RWPE1 (cell line): ENCODE measurements at regions not wholly inside any gene's neighbourhood (a gene's known extent, or its start where the extent isn't known, plus 50 kb on each side); places are given as distances from the start of the nearest gene placed in this dataset.

Experiments
- CTCF ChIA-PET: fragments of 350-600 bp; sonication (Branson Sonifier 250); formaldehyde crosslinking; extraction: SDS; loops from one replicate; lab custom pipeline; 2021; lab: Yijun Ruan, JAX
- POLR2A ChIA-PET: fragments of 400-600 bp; formaldehyde crosslinking; extraction: SDS; loops from one replicate; lab custom pipeline; 2020; ENCODE audit warnings: antibody characterized with exemption; ENCODE audit not compliant: low non-redundant PET; lab: Yijun Ruan, JAX
- DNase-seq: peaks from one replicate; pipeline ENCODE4 v3.0.0; 2012; ENCODE audit warnings: low spot score
- H3K27ac ChIP-seq: fragments of 450-650 bp; 2 replicates; pipeline ENCODE4 v1.5.1; 2017
- TF ChIP-seq, protein P1 (sequence below): fragments of 450-650 bp; conservative IDR thresholded peaks from 2 replicates; pipeline ENCODE4 v1.5.1; 2017; ENCODE audit warnings: low read depth, mild to moderate bottlenecking

DNA sequence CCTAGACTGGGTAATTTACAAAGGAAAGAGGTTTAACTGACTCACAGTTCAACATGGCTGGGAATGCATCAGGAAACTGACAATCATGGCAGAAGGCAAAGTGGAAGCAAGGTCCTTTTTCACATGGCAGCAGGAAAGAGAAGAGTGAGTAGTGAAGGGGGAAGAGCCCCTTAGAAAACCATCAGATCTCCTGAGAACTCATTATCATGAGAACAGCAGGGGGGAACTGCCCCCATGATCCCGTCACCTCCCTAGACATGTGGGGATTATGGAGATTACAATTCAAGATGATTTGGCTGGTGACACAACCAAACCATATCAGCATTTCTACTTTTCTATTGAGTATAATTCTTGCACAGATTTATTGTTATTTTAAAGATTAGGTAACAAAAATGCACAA is 822.1 kb upstream of the FLRT2 start:
- DNase-seq, result no peak
- no peak overlapping the region for H3K27ac ChIP-seq
- POLR2A ChIA-PET, result no interaction called here
- TF ChIP-seq, protein P1, sequence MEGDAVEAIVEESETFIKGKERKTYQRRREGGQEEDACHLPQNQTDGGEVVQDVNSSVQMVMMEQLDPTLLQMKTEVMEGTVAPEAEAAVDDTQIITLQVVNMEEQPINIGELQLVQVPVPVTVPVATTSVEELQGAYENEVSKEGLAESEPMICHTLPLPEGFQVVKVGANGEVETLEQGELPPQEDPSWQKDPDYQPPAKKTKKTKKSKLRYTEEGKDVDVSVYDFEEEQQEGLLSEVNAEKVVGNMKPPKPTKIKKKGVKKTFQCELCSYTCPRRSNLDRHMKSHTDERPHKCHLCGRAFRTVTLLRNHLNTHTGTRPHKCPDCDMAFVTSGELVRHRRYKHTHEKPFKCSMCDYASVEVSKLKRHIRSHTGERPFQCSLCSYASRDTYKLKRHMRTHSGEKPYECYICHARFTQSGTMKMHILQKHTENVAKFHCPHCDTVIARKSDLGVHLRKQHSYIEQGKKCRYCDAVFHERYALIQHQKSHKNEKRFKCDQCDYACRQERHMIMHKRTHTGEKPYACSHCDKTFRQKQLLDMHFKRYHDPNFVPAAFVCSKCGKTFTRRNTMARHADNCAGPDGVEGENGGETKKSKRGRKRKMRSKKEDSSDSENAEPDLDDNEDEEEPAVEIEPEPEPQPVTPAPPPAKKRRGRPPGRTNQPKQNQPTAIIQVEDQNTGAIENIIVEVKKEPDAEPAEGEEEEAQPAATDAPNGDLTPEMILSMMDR, result no peak
- CTCF ChIA-PET, result no interaction called here

DNA sequence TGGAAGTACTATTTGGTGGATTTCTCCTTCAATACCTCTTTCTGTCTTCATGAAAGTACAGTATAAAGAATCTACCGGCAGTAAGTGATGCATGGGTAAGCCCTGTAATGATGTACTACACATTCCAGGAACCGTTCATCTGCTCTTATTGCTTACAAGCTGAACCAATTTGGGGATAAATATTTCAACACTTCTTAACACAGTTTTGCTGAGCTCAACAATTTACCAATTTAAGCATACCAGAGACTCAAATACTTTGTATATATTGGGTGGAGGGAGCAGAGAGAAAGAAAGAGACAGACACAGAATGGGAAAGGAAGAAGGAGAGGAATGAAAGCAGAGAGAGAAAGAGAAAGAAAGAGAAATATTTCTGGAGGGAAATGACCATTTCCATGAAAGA is 821.1 kb upstream of the FLRT2 start:
- ChIA-PET POLR2A (no interaction called here), CTCF (no interaction called here)
- TF ChIP-seq, protein P1, result no peak
- H3K27ac ChIP-seq, result no peak overlapping the region
- DNase-seq, result no peak

DNA sequence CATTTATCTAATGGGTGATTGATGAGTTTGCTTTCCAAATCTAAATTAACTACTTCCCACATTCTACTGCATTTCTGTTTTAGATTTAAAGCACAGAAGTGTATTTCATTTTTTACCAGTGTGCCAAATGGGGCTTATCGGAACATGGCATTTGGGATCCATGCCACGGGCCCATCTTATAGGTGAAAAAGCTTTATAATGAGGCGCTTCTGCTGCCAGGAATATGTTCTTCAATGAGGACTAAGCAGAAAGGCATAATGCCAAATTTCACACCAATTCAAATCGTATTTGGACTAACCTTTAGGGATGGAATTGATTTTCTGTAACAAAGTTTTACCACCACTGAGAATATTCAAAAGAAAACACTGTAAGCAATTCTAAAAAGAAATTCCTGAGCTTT is 803.5 kb upstream of the FLRT2 start:
- CTCF ChIA-PET, result no interaction called here

DNA sequence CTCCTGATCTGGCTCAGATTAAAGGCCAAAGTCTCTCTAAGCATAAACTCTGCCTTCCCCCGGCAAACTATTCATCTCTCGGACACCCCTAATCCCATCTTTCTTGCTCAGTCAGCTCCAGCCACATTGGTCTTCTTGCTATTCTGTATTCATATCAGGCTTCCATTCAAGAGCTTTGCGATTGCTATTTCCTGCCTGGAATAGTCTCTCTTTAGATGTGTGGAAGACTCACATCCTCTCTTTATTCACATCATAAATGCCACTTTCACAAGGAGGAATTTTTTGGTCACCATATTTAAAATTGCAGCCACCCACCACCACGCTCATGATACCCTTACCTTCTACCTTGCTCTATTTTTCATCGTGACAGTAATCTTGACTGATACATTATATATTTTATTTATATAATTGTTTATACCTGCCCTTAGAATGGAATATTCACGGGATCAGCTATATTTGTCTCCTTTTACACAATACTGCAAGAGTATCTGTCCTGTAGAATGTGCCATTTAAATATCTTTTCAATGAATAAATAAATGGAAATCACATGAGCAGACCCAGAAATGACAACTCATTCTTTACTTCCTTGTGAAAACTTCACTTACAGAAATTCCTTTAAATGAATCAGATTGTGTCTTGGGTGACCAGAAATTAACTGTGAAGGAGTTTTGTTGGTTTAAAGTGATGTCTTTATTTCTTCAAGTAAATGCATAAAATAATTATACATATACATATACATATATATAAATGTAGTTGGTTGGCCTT is 780.6 kb upstream of the FLRT2 start:
- TF ChIP-seq, protein P1, result no peak
- no peak for DNase-seq
- ChIA-PET POLR2A (no interaction called here), CTCF (no interaction called here)
- no peak overlapping the region for H3K27ac ChIP-seq

More for the DNA sequence above, 803.5 kb upstream of the FLRT2 start:
- POLR2A ChIA-PET, result interaction anchor here (0.6 kb wide), 1 partner anchor 69 kb away, joined by 6 read pairs; no protein-coding TSS in a partner anchor
- no peak overlapping the region for H3K27ac ChIP-seq
- DNase-seq, result no peak
- TF ChIP-seq, protein P1, result no peak

DNA sequence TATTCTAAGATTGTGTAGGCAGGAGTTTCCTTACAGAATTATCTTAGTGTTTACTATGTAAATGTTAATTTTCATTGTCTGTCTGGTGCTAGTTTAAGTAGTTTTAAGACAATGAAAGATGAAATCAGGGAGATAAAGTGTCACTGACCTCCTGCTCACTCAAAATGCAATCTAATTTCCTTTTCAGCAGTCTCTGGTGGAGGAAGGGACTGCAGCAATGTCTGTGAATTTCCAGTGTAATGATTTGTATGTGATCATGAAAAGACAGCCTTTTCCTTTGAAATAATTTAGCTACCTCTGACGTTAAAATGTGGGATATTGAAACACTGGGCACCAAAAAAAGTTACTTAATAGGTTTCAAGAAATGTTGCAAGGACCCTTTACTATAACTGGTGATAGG is 779.7 kb upstream of the FLRT2 start:
- TF ChIP-seq, protein P1, result no peak
- ChIA-PET POLR2A (no interaction called here), CTCF (interaction anchor here (0.6 kb wide), 1 partner anchor 192 kb away, joined by 3 read pairs; no protein-coding TSS in a partner anchor)
- no peak for DNase-seq
- H3K27ac ChIP-seq, result no peak overlapping the region

DNA sequence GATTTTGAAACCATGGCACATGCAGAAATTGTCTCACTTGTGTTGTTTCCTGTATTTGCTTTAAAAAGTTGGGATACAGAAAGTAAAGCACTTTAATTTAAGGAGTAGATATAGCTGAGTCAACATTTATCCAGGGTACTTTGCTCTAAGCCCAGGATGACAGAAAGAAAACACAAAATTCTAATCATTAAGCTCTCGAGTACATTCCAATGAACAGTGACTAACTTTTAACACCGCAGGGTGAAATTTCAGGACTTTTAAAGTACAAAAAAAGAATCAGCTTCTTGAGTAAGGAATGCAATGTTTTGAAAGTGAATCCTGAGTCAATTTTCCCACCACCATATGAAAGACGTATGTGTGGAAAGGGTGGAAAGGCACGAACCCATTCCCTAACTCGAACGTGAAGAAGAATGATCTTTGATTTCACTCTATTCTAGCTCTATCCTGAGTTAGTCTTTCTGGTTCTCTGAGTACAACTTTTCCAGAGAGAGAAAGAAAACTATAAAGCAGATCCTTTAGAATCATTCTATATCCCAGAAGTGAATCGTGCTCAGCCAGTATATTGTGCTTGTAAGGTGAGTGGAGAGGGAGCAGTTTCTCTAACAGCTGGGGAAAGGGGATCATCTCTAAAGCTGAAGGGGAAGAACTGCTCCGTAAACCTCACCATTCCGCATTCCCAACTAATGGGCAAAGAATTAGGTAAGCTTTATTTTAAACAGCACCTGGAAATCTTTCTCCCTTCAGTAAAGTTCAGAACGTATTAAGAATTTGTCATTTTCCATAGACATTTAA is 779.0 kb upstream of the FLRT2 start:
- DNase-seq, result no peak
- no peak overlapping the region for H3K27ac ChIP-seq
- TF ChIP-seq, protein P1, result no peak
- CTCF ChIA-PET, result no interaction called here
- POLR2A ChIA-PET, result no interaction called here
